Stomach (tissue), 8 donors: ENCODE measurements at regions not wholly inside any gene's neighbourhood (a gene's known extent, or its start where the extent isn't known, plus 50 kb on each side); places are given as distances from the start of the nearest gene placed in this dataset.

Experiments
- DNase-seq, 2 donors: peaks; one replicate each; pipeline versions ENCODE4 v3.0.0 to v3.0.0-alpha.2; 2013 to 2019
- H3K27ac ChIP-seq, 5 donors: fragments of 200-600 bp in 4 of 5; sonication (generic) in 4 of 5; one replicate each; pipeline ENCODE4 v1.5.1; 2013 to 2019; ENCODE audit warnings: mild to moderate bottlenecking in 1 of 5, moderate library complexity in 1 of 5
- H3K27me3 ChIP-seq, 3 donors: fragments of 200-600 bp; sonication (generic); one replicate each; pipeline ENCODE4 v1.5.1; 2017 to 2019; ENCODE audit warnings: mixed run types in 1 of 3
- H3K36me3 ChIP-seq, 4 donors: fragments of 200-600 bp; sonication (generic); 1 replicate in 3 of 4; 2 replicates in 1 of 4; pipeline ENCODE4 v1.5.1; 2016 to 2019
- H3K4me1 ChIP-seq, 4 donors: fragments of 200-600 bp; sonication (generic); one replicate each; pipeline ENCODE4 v1.5.1; 2016 to 2019
- H3K4me3 ChIP-seq, 4 donors: fragments of 200-600 bp; sonication (generic) in 3 of 4; one replicate each; pipeline ENCODE4 v1.5.1; 2016 to 2019; ENCODE audit warnings: mild to moderate bottlenecking in 1 of 4
- H3K9me3 ChIP-seq, 4 donors: fragments of 200-600 bp; sonication (generic); one replicate each; pipeline ENCODE4 v1.5.1; 2016 to 2019
- EP300 ChIP-seq: sonication (generic); formaldehyde crosslinking; IDR thresholded peaks from one replicate; pipeline ENCODE4 v1.6.1; 2017; ENCODE audit warnings: antibody characterized with exemption
- POLR2A ChIP-seq, 4 donors: fragments of 450-650 bp; IDR thresholded peaks; one replicate each; pipeline ENCODE4 v1.6.1; 2016; ENCODE audit warnings: antibody characterized with exemption in 4 of 4, control low read depth in 2 of 4, mild to moderate bottlenecking in 1 of 4, moderate library complexity in 1 of 4
- POLR2AphosphoS5 ChIP-seq, 3 donors: sonication (generic); formaldehyde crosslinking; IDR thresholded peaks; one replicate each; pipeline ENCODE4 v1.6.1; 2016; ENCODE audit warnings: antibody characterized with exemption in 3 of 3
- WGBS, 5 donors: extraction: QIAGEN DNeasy Blood & Tissue Kit in 3 of 5; methylation state at CpG; one replicate each; pipeline versions ENCODE4 v1.1.5 to v1.1.7; 2013 to 2018; 5-methylcytosine and 5-hydroxymethylcytosine counted together
- intact Hi-C: fragments of 100-400 bp; cut with DNase I; formaldehyde crosslinking; loops from one replicate; pipeline ENCODE4 v1.15.1; 2023; ENCODE audit warnings: low total_unique reads
- TF ChIP-seq, protein P1 (sequence below), 7 experiments: fragments of 450-650 bp in 4 of 7; fragments of 200-600 bp in 3 of 7; sonication (generic) in 3 of 7; IDR thresholded peaks; one replicate each; pipeline ENCODE4 v1.5.1; 2016 to 2019; ENCODE audit warnings: antibody characterized with exemption in 7 of 7, control low read depth in 2 of 7, mild to moderate bottlenecking in 1 of 7
- donor health status: healthy with polysubstance abuse.
- donor health status: Bipolar disorder and iron deficiency.
- donor health status: healthy.

DNA sequence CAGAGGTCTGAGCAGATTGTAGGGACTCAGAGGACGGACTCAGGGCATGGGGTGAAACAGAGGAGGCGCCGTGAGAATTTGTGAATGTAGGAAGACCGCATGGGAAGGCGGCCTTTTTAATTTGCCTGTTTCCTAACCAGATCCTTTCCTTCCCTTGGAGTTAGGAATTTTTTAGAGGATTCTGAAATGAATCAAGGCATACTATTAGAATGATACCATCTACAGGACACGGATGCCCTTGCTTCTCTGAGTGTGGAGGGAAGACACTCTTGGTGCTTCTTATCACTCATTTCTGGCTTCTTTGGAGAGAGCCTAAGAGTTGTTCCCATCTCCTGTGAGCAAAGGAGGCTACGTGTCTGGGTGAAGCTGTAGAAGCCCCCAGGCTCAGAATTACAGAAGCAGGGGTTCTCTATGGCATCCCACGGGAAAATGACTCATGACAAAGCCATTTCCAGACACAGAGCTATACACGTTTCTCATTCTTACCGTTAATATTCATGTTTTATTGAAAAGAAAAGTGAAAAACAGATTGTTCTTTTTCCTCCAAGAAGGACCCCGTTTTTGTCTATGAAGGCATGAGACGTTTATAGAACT lies 148.5 kb downstream of the EDN3 start:
- no peak overlapping the region for H3K4me3 ChIP-seq
- intact Hi-C loops: no loop called here
- WGBS, 5 donors: 64 to 71% (median 69%) methylated on average over 12 of the region's 12 CpGs

GRCh38 chr20:59451066-59451630 lies 150.7 kb downstream of the EDN3 start:
- peaks cover 0 to 38% (median 10%) of the 10 kb centered on the region in 3 donors for H3K27me3 ChIP-seq
- peaks cover 0 to 9% (median 7%) of the 10 kb centered on the region in 4 donors for H3K4me1 ChIP-seq
- intact Hi-C loops: loop anchor here (10.0 kb wide), 2 partner anchors 356 to 586 kb away; no protein-coding TSS in a partner anchor
- no peak overlapping the region for H3K27ac ChIP-seq
- H3K9me3 ChIP-seq: no peaks in the 10 kb centered on the region
- H3K36me3 ChIP-seq: no peaks in the 10 kb centered on the region
- TF ChIP-seq EP300: no peak
- no peak for TF ChIP-seq POLR2AphosphoS5 (IDR thresholded peaks at IDR 0.05)
- TF ChIP-seq, protein P1, sequence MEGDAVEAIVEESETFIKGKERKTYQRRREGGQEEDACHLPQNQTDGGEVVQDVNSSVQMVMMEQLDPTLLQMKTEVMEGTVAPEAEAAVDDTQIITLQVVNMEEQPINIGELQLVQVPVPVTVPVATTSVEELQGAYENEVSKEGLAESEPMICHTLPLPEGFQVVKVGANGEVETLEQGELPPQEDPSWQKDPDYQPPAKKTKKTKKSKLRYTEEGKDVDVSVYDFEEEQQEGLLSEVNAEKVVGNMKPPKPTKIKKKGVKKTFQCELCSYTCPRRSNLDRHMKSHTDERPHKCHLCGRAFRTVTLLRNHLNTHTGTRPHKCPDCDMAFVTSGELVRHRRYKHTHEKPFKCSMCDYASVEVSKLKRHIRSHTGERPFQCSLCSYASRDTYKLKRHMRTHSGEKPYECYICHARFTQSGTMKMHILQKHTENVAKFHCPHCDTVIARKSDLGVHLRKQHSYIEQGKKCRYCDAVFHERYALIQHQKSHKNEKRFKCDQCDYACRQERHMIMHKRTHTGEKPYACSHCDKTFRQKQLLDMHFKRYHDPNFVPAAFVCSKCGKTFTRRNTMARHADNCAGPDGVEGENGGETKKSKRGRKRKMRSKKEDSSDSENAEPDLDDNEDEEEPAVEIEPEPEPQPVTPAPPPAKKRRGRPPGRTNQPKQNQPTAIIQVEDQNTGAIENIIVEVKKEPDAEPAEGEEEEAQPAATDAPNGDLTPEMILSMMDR (IDR thresholded peaks at IDR 0.05): no peak
- TF ChIP-seq POLR2A (IDR thresholded peaks at IDR 0.05): no peak
- DNase-seq: no peak
- no peak overlapping the region for H3K4me3 ChIP-seq
- WGBS, 5 donors: 61 to 71% (median 65%) methylated on average over 8 of the region's 8 CpGs

More for the DNA sequence above, 148.5 kb downstream of the EDN3 start:
- Histone ChIP-seq H3K27me3 (peaks cover 0 to 60% (median 27%) of the 10 kb centered on the region in 3 donors), H3K27ac (no peak overlapping the region), H3K4me1 (no peaks in the 10 kb centered on the region), H3K36me3 (no peaks in the 10 kb centered on the region), H3K9me3 (no peaks in the 10 kb centered on the region)
- TF ChIP-seq POLR2AphosphoS5 (IDR thresholded peaks at IDR 0.05) (no peak), POLR2A (IDR thresholded peaks at IDR 0.05) (no peak), EP300 (no peak)
- TF ChIP-seq, protein P1 (IDR thresholded peaks at IDR 0.05): no peak
- DNase-seq: no peak

- Histone ChIP-seq H3K9me3 (no peaks in the 10 kb centered on the region), H3K4me1 (peaks cover 0 to 9% (median 7%) of the 10 kb centered on the region in 4 donors), H3K27ac (no peak overlapping the region), H3K36me3 (no peaks in the 10 kb centered on the region), H3K27me3 (peaks cover 0 to 38% (median 10%) of the 10 kb centered on the region in 3 donors), H3K4me3 (no peak overlapping the region)
- TF ChIP-seq POLR2AphosphoS5 (IDR thresholded peaks at IDR 0.05) (no peak), POLR2A (IDR thresholded peaks at IDR 0.05) (no peak)
- no peak for DNase-seq
- intact Hi-C loops: loop anchor here (10.0 kb wide), 2 partner anchors 357 to 587 kb away; no protein-coding TSS in a partner anchor
- WGBS, 5 donors: 63 to 78% (median 75%) methylated on average over 4 of the region's 4 CpGs
Measured at GRCh38 chr20:59451641-59452040, 151.2 kb downstream of the EDN3 start.

DNA sequence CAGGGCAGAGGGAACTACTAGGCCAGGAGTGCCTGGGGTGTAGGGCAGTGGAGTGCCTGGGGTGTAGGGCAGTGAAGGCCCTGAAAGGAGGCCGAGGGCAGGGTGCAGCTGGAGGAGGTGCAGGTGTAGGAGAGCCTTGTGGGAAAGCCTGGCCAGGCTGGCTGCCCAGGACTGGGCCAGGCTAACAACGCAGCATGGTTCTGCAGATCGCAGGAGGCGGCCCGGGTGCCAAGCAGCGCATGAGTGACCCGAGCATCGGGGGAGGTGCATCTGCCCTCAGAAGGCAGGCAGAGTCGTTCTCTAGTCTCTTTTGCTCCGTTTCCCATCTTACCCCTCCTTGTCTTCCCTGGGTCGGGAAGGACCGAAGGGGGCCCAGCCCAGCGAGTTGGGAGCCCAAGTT lies 151.5 kb upstream of the PHACTR3 start:
- no peak overlapping the region for H3K27ac ChIP-seq
- no peaks in the 10 kb centered on the region for H3K36me3 ChIP-seq
- intact Hi-C loops: loop anchor here (10.0 kb wide), 2 partner anchors 358 to 588 kb away; no protein-coding TSS in a partner anchor
- H3K27me3 ChIP-seq: peaks cover 0 to 32% (median 0%) of the 10 kb centered on the region in 3 donors
- H3K4me3 ChIP-seq: no peak overlapping the region
- no peaks in the 10 kb centered on the region for H3K9me3 ChIP-seq
- peaks cover 0 to 9% (median 7%) of the 10 kb centered on the region in 4 donors for H3K4me1 ChIP-seq
- DNase-seq: no peak
- TF ChIP-seq POLR2A (IDR thresholded peaks at IDR 0.05): no peak
- TF ChIP-seq EP300: no peak
- no peak for TF ChIP-seq POLR2AphosphoS5 (IDR thresholded peaks at IDR 0.05)
- TF ChIP-seq, protein P1 (IDR thresholded peaks at IDR 0.05): no peak
- WGBS, 5 donors: 76 to 86% (median 83%) methylated on average over 13 of the region's 13 CpGs
